Urinary bladder (tissue), 3 donors: ENCODE measurements at regions not wholly inside any gene's neighbourhood (a gene's known extent, or its start where the extent isn't known, plus 50 kb on each side); places are given as distances from the start of the nearest gene placed in this dataset.

Experiments
- DNase-seq: peaks from one replicate; pipeline ENCODE4 v3.0.0-alpha.2; 2015; ENCODE audit errors: extremely low spot score
- H3K27ac ChIP-seq: one replicate; pipeline ENCODE4 v1.5.1; 2013; ENCODE audit warnings: low read depth, mild to moderate bottlenecking, moderate library complexity
- H3K36me3 ChIP-seq: one replicate; pipeline ENCODE4 v1.6.1; 2013; ENCODE audit warnings: mild to moderate bottlenecking, moderate library complexity; ENCODE audit not compliant: insufficient read depth
- H3K4me1 ChIP-seq: one replicate; pipeline ENCODE4 v1.6.1; 2013; ENCODE audit warnings: mild to moderate bottlenecking, moderate library complexity; ENCODE audit not compliant: insufficient read depth
- H3K4me3 ChIP-seq: one replicate; pipeline ENCODE4 v1.5.1; 2013; ENCODE audit warnings: low read depth, low read length
- WGBS: extraction: QIAGEN DNeasy Blood & Tissue Kit; methylation state at CpG from one replicate; pipeline ENCODE4 v1.1.7; 2013; 5-methylcytosine and 5-hydroxymethylcytosine counted together
- donor health status: healthy with polysubstance abuse.
- donor health status: healthy.

- no peaks in the 10 kb centered on the region for H3K36me3 ChIP-seq
- WGBS, result 64% methylated on average over 12 of the region's 12 CpGs
- no peak for DNase-seq
- no peak overlapping the region for H3K27ac ChIP-seq
- H3K4me1 ChIP-seq, result no peaks in the 10 kb centered on the region
- no peak overlapping the region for H3K4me3 ChIP-seq
Measured at GRCh38 chr22:48156603-48157355, 1394.3 kb downstream of the TBC1D22A start.

DNA sequence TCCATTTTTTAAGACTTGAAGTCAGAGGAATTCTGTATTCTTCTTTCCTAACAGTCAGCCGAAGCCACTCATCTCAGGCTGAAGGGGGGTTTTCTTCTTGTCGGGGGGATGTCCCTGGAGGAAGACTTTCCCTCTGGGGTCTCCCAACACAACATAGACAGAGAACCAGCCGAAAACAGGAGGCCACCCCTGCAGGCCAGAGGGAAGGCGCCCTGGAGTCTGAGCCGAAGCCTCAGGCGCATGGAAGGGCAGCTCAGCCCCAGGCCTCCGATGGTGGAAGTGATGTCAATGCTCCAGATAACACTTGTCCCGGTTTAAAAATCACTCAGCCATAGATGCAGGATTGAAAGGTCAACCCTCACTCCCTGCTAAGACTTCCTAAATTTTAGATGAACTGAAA, 1393.0 kb downstream of the TBC1D22A start:
- no peak overlapping the region for H3K4me3 ChIP-seq
- no peak overlapping the region for H3K27ac ChIP-seq
- DNase-seq, result no peak
- WGBS, result 81% methylated on average over 8 of the region's 8 CpGs
- no peaks in the 10 kb centered on the region for H3K4me1 ChIP-seq
- no peaks in the 10 kb centered on the region for H3K36me3 ChIP-seq

DNA sequence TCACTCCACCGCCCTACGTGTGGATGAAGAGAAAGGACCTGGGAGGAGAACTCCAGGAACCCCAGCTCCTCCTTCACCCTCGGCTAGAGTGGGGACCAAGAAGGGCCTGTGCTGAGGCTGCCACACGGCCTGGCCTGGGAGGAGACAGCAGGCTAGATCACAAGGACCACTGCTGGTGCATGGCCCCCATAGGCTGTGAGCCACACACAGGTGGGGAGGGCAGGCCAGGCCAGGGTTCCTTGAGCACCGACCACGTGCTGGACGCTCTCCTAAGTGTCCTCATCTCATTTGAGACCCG, 1392.4 kb downstream of the TBC1D22A start:
- Histone ChIP-seq H3K27ac (no peak overlapping the region), H3K36me3 (no peaks in the 10 kb centered on the region), H3K4me1 (no peaks in the 10 kb centered on the region), H3K4me3 (no peak overlapping the region)
- whole genome bisulfite sequencing, result 84% methylated on average over 8 of the region's 8 CpGs
- no peak for DNase-seq

- no peak overlapping the region for H3K4me3 ChIP-seq
- no peak for DNase-seq
Measured at GRCh38 chr22:48154169-48154942, 1391.9 kb downstream of the TBC1D22A start.

DNA sequence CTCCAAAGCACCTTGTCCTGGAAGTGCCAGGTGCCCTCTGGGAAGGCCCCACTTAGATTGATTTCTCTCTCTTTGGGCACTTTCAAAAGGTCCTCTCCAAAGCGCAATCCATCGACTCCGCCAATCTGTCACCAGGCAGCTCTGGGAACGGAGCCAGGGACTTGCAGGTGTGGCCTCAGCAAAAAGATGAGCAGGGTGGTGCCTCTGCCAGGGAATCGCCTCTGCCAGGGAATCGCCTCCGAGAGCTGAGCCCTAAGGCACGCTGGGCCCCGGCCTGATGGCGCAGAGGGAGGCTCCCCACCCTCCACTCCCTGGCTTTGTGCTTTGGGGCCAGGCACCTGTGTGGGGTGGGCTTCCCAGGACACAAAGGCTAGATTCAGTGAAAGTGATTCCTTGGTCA, 1391.3 kb downstream of the TBC1D22A start:
- no peaks in the 10 kb centered on the region for H3K4me1 ChIP-seq
- no peak overlapping the region for H3K27ac ChIP-seq
- H3K36me3 ChIP-seq, result no peaks in the 10 kb centered on the region
- H3K4me3 ChIP-seq, result no peak overlapping the region
- DNase-seq, result no peak
- WGBS, result 86% methylated on average over 10 of the region's 10 CpGs

More at GRCh38 chr22:48154169-48154942, 1391.9 kb downstream of the TBC1D22A start:
- WGBS, result 85% methylated on average over 18 of the region's 18 CpGs
- Histone ChIP-seq H3K36me3 (no peaks in the 10 kb centered on the region), H3K4me1 (no peaks in the 10 kb centered on the region), H3K27ac (no peak overlapping the region)

GRCh38 chr22:48152916-48153315, 1390.5 kb downstream of the TBC1D22A start:
- H3K36me3 ChIP-seq, result no peaks in the 10 kb centered on the region
- no peak overlapping the region for H3K4me3 ChIP-seq
- 79% methylated on average over 16 of the region's 16 CpGs for WGBS
- no peak overlapping the region for H3K27ac ChIP-seq
- H3K4me1 ChIP-seq, result no peaks in the 10 kb centered on the region
- no peak for DNase-seq

- Histone ChIP-seq H3K4me3 (no peak overlapping the region), H3K36me3 (no peaks in the 10 kb centered on the region), H3K4me1 (no peaks in the 10 kb centered on the region), H3K27ac (no peak overlapping the region)
- DNase-seq, result no peak
- WGBS, result 62% methylated on average over 16 of the region's 16 CpGs
Measured at GRCh38 chr22:48152164-48152775, 1389.8 kb downstream of the TBC1D22A start.

GRCh38 chr22:48151641-48152040, 1389.2 kb downstream of the TBC1D22A start:
- DNase-seq, result no peak
- H3K4me3 ChIP-seq, result no peak overlapping the region
- no peak overlapping the region for H3K27ac ChIP-seq
- no peaks in the 10 kb centered on the region for H3K36me3 ChIP-seq
- no peaks in the 10 kb centered on the region for H3K4me1 ChIP-seq
- 89% methylated on average over 9 of the region's 9 CpGs for WGBS

- Histone ChIP-seq H3K27ac (no peak overlapping the region), H3K4me3 (no peak overlapping the region), H3K36me3 (no peaks in the 10 kb centered on the region), H3K4me1 (no peaks in the 10 kb centered on the region)
- no peak for DNase-seq
- WGBS, result 70% methylated on average over 9 of the region's 9 CpGs
Measured at GRCh38 chr22:48147831-48148230, 1385.4 kb downstream of the TBC1D22A start.

GRCh38 chr22:48147404-48147803, 1385.0 kb downstream of the TBC1D22A start:
- WGBS, result 24% methylated on average over 4 of the region's 4 CpGs
- Histone ChIP-seq H3K4me1 (no peaks in the 10 kb centered on the region), H3K36me3 (no peaks in the 10 kb centered on the region), H3K27ac (no peak overlapping the region), H3K4me3 (no peak overlapping the region)
- DNase-seq, result no peak

GRCh38 chr22:48146426-48146825, 1384.0 kb downstream of the TBC1D22A start:
- H3K4me1 ChIP-seq, result no peaks in the 10 kb centered on the region
- no peak for DNase-seq
- no peak overlapping the region for H3K4me3 ChIP-seq
- WGBS, result 67% methylated on average over 6 of the region's 6 CpGs
- H3K36me3 ChIP-seq, result no peaks in the 10 kb centered on the region
- H3K27ac ChIP-seq, result no peak overlapping the region

DNA sequence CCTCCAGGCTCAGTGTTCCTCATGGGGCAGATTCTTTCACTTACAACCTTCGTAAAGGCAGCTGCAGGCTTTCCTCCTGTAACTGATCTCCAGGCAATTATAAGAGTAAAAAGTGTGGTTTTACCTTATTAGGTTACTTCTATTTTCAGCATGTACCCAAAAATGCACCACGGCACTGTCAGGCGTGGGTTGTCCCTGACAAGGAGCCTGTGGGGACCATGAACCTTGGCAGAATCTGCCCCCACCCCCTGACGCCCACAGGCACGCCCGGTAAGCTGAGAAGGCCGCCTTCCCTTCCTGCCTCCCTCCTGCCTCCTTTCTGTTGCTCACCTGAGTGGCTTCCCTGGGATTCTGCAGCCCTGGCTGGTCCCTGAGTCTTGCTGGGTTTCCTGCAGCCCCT, 1383.3 kb downstream of the TBC1D22A start:
- H3K36me3 ChIP-seq, result no peaks in the 10 kb centered on the region
- whole genome bisulfite sequencing, result 49% methylated on average over 7 of the region's 7 CpGs
- H3K4me1 ChIP-seq, result no peaks in the 10 kb centered on the region
- no peak overlapping the region for H3K27ac ChIP-seq
- no peak for DNase-seq
- H3K4me3 ChIP-seq, result no peak overlapping the region

DNA sequence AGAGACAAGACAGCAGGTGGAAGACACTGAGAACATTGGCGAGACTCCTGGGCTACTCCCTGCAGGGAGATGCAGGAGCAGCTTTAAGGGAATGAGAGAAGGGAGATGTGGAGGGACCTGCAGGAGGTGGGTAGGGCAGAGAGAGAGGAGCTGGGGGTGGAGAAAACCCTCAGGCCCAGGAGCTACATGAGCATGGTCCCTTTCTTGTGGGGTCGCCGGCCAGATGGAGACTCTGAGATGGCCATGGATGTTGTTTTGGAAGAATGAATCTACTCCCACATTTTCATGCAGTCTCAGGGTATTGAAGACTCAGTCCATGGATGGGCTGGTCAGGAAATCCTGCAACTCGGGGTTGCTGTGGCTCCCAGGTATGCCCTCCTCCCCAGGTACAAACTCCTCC, 1381.9 kb downstream of the TBC1D22A start:
- WGBS, result 91% methylated on average over 4 of the region's 4 CpGs
- H3K4me3 ChIP-seq, result no peak overlapping the region
- no peaks in the 10 kb centered on the region for H3K36me3 ChIP-seq
- no peak for DNase-seq
- no peaks in the 10 kb centered on the region for H3K4me1 ChIP-seq
- no peak overlapping the region for H3K27ac ChIP-seq

DNA sequence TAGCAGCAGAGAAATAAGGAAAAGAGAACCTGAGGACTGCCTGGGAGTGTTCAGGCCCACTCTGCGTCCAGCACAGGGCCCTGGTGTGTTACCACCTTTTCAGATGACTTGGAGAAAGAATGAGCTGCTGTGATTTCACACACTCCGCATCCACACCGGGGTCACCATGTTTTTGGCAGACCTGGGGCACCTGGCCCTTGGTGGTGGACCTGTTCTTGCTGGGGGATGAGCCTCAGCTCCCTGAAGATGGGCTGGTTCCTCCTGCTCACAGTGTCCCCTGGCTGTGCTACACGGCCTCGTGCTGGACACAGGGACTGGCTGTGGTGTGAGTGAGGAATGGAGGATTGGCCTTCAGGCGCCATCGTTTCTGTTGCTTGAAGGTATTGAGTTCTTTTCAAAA, 1381.4 kb downstream of the TBC1D22A start:
- WGBS, result 91% methylated on average over 7 of the region's 7 CpGs

More for the DNA sequence above, 1381.4 kb downstream of the TBC1D22A start:
- Histone ChIP-seq H3K4me1 (no peaks in the 10 kb centered on the region), H3K4me3 (no peak overlapping the region), H3K27ac (no peak overlapping the region), H3K36me3 (no peaks in the 10 kb centered on the region)
- DNase-seq, result no peak
